ENCODE measurements at regions not wholly inside any gene's neighbourhood (a gene's known extent, or its start where the extent isn't known, plus 50 kb on each side); places are given as distances from the start of the nearest gene placed in this dataset.

DNA sequence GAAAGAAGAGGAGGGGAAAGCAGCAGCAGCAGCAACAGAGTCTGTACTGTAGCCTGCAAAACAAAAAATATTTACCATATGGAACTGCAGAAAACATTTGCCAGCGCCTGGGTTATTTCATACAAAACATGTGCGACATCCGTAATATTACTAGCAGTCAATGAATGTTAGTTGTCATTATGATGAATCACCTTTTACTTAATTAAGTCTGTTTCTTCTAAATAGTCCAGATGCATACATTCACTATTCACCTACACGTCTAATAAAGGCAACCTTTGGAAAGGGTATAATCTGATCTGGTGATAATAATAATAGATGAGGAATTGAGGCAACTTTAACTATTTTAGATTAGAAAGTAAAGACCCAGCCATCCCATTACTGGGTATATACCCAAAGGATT lies 426.3 kb upstream of the ST6GAL2 start:
- DNase-seq, result no peak

GRCh38 chr2:107313316-107313715 lies 427.3 kb upstream of the ST6GAL2 start:
- no peak for DNase-seq

- no peak for DNase-seq
Observed at GRCh38 chr2:107320881-107321280, 434.9 kb upstream of the ST6GAL2 start.

- DNase-seq, result no peak
Observed at GRCh38 chr2:107322416-107322815, 436.4 kb upstream of the ST6GAL2 start.

DNA sequence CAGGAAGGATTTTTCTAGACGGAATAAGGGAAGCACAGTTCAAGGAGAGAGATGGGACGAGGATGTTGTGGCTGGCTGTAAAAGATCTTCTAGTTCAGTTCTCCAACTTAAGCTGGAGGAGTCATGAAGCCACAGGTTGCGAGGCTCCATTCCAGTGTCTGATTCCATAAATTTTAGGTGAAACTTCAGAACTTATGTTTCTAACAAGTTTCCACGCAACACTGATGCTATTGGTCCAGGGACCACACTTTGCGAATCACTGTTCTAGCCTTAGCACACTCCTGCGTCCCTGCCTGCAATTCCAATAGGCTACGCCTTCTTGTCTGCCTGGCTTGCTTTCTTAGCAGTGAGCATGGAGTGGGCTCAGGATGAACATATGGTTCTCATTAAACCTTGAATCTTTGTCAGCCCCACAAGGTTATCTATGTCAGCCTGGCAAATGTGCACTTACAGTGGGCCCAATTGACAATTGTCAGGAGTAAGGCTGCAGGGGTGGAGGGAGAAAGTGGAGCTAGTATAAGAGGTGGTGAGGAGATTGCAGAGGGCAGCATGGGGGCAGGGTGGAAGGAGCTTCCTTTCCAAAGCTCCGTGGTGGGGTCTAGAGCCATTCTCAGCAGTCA lies 438.1 kb upstream of the ST6GAL2 start:
- DNase-seq, result peak in 2 of 3 donors; percentile 22 to 79

DNA sequence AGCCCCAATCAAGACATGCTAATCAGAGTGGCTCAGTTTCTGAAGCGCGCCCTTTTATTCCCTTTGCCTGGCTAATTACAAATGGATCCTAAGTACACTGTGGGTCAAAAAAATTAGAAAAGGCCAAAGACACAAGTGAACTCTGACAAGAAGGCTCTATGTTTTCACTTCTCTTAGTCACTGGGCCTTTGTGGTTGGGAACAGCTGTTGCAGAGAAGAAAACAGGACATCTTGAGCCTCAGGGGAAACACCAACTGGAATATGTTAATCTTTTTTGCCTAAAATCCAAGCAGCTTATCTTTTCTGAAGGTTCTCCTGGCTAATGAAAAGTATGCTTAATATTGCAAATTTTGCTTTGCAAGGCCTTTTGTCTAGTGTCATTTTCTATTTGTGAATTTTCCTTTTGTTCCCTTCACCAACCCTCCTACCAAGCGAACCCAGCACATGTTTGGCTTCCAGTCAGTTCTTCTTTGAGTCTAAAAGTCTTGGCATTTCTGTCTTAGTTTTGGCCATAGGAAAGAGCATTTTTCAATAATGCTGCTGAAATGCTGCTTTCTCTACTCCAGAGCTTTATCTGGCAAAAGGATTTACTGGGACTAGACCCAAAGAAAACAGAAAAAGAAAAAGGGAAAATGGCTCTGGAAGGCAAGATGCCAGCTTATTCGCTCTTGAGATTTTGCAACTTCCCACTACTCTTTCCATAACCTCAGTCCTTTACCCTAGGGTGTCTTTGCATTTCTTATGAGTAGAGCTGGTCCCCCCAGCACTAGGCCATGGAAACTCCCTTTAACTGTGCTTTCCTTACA lies 440.2 kb upstream of the ST6GAL2 start:
- DNase-seq, result peak; percentile 79 to 93 (median 86)

- DNase-seq, result peak in 1 of 3 donors; percentile 25
Observed at GRCh38 chr2:107334306-107334705, 448.3 kb upstream of the ST6GAL2 start.

DNA sequence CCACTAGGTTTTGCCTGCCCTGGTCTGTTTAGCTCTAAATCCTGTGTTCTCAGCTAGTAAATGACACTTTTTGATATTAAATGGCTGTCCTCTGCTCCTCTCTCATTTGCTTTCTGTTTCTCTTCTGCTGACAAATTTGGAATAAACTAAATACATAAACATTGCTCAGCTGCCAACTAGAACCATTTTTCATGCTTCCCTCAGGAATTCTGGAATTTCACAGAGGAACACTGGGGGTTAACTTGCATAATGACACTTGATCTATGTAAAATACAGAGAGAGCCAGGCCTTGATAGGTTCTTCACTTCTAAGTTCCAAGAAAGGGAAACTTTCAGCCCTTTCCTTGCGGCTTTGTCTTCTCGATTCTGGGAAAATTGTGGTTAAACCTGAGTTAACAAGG lies 450.6 kb upstream of the ST6GAL2 start:
- DNase-seq, result peak in 2 of 3 donors; percentile 33 to 57

DNA sequence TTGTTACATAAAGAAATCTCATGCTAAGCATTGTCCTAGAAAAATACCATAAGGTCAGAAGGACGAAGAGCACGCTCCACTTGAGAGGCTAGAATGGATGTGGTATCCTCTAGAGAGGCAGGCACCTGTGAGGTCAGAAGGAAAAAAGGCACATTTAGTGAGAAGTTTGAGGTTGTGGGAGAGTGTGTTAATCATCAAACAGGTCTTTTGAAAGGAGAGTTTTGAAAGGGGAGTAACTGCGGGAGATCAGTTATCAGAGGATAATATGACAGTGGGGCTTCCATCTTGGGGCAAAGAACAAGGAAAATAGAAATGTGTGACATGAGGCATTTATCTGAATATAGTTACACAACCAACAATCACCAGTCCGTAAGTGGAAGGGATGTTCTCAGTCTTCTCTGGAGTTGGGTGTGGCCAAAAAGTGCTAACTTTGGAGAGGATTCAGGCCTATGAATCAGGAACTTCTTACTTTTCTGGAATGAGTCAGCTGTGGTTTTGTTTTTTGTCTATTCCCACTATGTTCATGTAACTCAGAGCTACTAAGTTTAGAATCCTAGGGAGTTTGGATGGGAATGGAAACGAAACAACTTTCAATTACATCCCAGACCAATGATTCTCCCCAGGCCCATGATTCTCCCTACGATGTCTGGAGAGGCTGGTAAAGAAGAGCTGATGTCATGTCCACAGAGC lies 451.4 kb upstream of the ST6GAL2 start:
- peak in 2 of 3 donors; percentile 28 to 84 for DNase-seq

- DNase-seq, result no peak
Observed at GRCh38 chr2:107338059-107338458, 452.1 kb upstream of the ST6GAL2 start.

GRCh38 chr2:107338571-107338970 lies 452.6 kb upstream of the ST6GAL2 start:
- no peak for DNase-seq

- no peak for DNase-seq
Observed at GRCh38 chr2:107340955-107341354, 455.0 kb upstream of the ST6GAL2 start.

DNA sequence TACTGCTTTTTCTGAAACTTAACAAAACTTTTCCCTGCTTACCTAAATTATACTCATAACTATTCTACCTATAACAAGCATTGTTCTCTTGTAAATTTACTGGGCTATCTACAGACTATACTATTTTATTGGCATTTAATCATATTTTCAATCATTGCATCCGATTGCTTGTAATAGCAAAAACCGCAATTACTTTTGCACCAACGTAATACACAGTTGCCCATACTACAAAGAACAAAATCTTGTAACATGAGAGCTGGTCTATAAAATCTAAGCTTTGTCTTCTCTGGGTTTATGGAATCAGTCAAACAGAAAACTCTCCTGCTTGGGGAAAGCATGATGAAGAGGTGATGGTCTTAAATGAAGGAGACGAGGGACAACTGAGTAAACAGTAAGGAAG lies 463.4 kb upstream of the ST6GAL2 start:
- DNase-seq, result no peak

GRCh38 chr2:107354175-107354574 lies 468.2 kb upstream of the ST6GAL2 start:
- DNase-seq, result no peak

- DNase-seq, result no peak
Observed at GRCh38 chr2:107358362-107358761, 468.3 kb upstream of the RGPD4 start.

GRCh38 chr2:107359021-107359420 lies 467.7 kb upstream of the RGPD4 start:
- no peak for DNase-seq

- DNase-seq, result no peak
Observed at GRCh38 chr2:107361751-107362381, 464.8 kb upstream of the RGPD4 start.

DNA sequence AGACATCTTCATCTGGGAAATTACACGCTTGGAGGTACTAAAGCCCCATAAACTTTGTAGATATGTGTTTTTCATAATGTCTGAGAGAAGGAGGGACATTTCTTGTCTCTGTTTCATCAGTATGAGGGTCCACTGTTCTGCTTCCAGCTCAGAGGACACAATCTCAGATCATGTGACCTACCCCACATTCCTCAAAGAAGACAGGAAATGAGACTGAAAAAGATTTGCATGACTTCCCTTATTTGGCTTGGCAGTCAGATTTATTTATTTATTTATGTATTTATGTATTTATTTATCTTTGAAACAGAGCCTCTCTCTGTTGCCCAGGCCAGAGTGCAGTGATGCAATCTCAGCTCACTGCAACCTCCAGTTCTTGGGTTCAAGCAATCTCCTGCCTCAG lies 463.7 kb upstream of the RGPD4 start:
- DNase-seq, result no peak

DNA sequence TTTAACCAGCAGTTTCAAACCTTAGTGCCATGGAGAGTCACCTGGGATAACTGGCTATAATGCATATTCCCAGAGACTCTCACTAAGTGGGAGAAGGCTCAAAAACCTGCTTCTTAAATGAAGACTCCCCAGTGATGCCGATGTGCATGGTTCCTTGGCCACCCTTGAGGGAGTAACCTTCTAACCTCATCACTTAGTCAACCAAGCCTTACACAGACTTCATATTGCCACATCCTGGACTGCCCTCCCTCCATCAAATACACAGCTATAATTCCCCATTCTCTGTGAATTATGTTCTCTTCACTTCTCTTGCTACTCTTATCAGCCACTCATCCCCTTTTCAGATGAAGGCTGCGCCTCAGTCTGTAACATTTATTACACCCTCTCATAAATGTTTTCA lies 462.9 kb upstream of the RGPD4 start:
- DNase-seq, result no peak

GRCh38 chr2:107364361-107364950 lies 462.2 kb upstream of the RGPD4 start:
- DNase-seq, result no peak

GRCh38 chr2:107374249-107374648 lies 452.4 kb upstream of the RGPD4 start:
- DNase-seq, result peak in 1 of 3 donors; percentile 16

DNA sequence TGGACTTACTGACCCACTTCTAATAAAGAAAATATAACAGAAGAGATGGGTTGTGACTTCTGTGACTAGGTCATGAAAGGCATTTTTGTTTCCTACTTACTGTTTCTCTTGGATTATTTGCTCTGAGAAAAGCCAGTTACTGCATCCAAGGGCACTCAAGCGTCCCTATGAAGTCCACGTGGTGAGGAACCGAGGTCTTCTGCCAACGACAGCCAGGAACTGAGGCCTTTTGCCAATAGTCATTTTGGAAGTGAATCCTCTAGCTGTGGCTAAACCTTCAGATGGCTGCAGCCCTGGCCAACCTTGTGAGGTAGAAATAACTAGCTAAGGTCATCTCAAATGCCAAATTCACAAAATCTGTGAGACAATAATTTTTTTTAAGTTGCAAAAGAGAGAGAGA lies 449.8 kb upstream of the RGPD4 start:
- no peak for DNase-seq
